ENCODE measurements at regions not wholly inside any gene's neighbourhood (a gene's known extent, or its start where the extent isn't known, plus 50 kb on each side); places are given as distances from the start of the nearest gene placed in this dataset.

DNA sequence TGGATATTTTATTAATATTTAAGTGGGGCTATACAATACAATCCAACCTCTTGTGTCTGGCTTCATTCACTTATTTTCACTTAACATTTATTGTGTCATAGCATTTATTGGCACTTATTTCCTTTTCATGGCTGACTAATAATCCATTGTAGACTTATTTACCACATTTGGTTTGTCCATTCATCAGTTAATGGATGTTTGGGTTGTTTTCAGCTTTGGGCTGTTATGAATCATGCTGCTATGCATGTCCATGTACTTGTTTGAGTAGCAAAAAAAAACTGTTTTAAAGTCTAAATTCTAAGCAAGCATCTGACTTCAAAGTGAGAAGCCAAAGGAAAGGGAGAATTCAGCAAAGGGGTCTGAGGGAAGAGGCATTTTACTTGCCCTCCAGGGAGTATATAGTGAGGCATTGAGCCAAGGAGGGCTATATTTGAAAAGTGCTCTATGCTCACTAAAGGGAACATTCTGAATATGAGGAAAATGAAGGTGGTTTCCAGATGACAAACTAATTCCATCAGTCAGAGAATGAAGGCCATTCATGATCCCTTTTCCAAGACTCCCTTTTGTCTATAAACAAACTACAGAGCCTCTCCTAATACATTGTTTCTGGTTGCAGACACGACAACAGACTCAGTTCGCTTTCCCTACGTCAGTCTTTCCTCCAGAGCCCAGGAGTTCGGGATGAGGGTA lies 532.8 kb upstream of the KLF4 start:
- no peak for TF ChIP-seq CTCF (IDR thresholded peaks at IDR 0.05; ENCODE audit: insufficient read depth, low read length, missing control alignments)
- POLR2A ChIA-PET, result no interaction called here
- no peak overlapping the region for H3K4me3 ChIP-seq (ENCODE audit: low read depth, low read length)
- CTCF ChIA-PET, result no interaction called here
- DNase-seq (ENCODE audit: low read depth, low spot score), result no peak

DNA sequence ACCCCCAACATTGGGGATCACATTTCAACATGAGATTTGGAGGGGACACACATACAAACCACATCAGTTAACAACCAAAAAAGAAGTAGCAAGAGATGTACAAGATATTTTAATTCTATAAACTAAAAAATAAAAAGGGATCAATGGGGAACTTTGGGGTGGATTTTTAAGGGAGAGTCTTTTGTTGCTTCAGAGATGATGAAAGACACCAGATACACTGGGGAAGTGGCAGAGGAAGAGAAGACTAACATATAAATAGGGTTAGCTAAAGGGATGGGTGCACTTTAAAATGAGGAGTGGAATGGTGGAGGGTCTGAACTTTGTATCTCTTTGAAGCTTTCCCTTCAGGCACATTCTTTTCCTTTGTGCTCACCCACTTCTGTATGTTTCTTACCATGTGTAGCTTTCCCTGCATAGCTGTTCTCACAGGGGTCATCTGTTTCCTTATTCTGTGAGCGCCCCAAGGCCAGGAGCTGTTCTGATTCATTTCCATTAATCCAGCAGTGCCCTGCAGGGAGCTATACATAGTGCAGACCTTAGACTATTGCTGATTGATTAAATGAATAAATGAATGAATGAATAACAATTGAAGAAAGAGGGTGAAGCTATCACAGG lies 531.6 kb upstream of the KLF4 start:
- no peak overlapping the region for H3K4me3 ChIP-seq (ENCODE audit: low read depth, low read length)
- CTCF ChIA-PET, result no interaction called here
- POLR2A ChIA-PET, result no interaction called here
- no peak for TF ChIP-seq CTCF (IDR thresholded peaks at IDR 0.05; ENCODE audit: insufficient read depth, low read length, missing control alignments)
- DNase-seq (ENCODE audit: low read depth, low spot score), result no peak

DNA sequence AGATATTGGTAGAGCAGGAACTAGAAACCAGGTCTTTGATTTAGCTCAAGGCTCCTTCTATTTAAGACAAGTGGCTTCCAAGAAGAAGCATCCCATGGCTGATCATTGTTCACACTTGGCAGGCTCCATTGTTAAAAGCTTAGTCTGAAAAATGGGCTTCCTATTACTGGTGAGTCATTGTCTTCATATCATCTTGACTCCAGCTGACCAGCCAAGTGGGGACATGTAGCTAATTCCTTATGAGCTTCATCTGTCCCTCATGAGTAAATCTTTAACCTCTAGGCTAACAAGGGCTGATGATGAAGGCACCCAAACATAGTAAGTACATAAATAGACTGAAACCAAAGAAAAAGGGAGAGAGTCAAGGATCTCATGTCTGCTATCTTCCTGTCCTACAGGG lies 530.3 kb upstream of the KLF4 start:
- no peak overlapping the region for H3K4me3 ChIP-seq (ENCODE audit: low read depth, low read length)
- no peak for DNase-seq (ENCODE audit: low read depth, low spot score)
- no peak for TF ChIP-seq CTCF (IDR thresholded peaks at IDR 0.05; ENCODE audit: insufficient read depth, low read length, missing control alignments)
- ChIA-PET POLR2A (no interaction called here), CTCF (interaction anchor here (0.6 kb wide), 1 partner anchor 31 kb away, joined by 3 read pairs; no protein-coding TSS in a partner anchor)

- H3K4me3 ChIP-seq (ENCODE audit: low read depth, low read length), result no peak overlapping the region
- ChIA-PET POLR2A (no interaction called here), CTCF (interaction anchor here (1.3 kb wide), 1 partner anchor 254 kb away, joined by 3 read pairs; no protein-coding TSS in a partner anchor)
- DNase-seq (ENCODE audit: low read depth, low spot score), result no peak
- TF ChIP-seq CTCF (IDR thresholded peaks at IDR 0.05; ENCODE audit: insufficient read depth, low read length, missing control alignments), result no peak
These were observed 528.1 kb upstream of the KLF4 start for GRCh38 chr9:108017671-108018070.

DNA sequence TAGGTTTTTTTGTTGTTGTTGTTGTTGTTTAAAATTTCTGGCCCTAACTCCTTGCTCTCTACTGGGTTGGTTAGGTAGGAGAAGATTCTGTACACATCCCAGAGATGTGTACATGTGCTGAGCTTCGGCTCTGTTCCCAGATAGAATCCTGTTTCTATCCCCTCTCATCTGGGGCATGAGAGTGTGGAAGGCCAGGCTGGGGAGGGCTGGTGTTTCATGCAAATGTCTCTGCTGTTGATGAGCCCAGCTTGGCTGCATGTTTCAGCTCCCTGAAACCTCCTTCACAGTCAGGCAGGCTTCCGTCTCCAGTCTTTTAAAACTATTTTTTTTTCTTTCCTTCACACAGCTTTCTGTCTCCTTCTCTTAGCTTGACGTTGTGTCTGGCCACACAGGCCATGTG lies 526.9 kb upstream of the KLF4 start:
- ChIA-PET CTCF (no interaction called here), POLR2A (no interaction called here)
- no peak overlapping the region for H3K4me3 ChIP-seq (ENCODE audit: low read depth, low read length)
- DNase-seq (ENCODE audit: low read depth, low spot score), result no peak
- TF ChIP-seq CTCF (IDR thresholded peaks at IDR 0.05; ENCODE audit: insufficient read depth, low read length, missing control alignments), result no peak

DNA sequence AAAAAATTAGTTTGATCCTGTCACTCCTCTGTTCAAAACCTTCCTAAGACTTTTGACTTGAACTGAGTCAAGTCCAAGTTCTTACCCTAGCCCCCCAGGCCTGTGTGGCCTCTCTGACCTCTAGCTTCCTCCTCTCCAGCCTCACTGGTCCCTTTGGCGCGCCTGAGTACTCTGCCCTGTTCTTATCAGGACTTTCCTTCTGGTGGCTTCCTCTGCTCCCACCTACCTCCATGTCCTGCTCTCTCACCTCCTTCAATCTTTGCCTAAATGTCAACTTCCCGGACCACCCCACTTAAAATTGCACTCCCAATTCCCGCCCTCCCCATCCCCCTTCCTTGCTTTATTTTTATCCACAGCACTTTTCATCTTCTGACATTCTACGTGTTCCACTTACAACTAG lies 526.1 kb upstream of the KLF4 start:
- TF ChIP-seq CTCF (IDR thresholded peaks at IDR 0.05; ENCODE audit: insufficient read depth, low read length, missing control alignments), result no peak
- ChIA-PET CTCF (no interaction called here), POLR2A (no interaction called here)
- no peak overlapping the region for H3K4me3 ChIP-seq (ENCODE audit: low read depth, low read length)
- DNase-seq (ENCODE audit: low read depth, low spot score), result no peak
